ENCODE measurements at regions not wholly inside any gene's neighbourhood (a gene's known extent, or its start where the extent isn't known, plus 50 kb on each side); places are given as distances from the start of the nearest gene placed in this dataset.

- TF ChIP-seq KDM1A (IDR thresholded peaks at IDR 0.05; ENCODE audit: borderline replicate concordance, low read length) (no peak), EP300 (IDR thresholded peaks at IDR 0.05; ENCODE audit: borderline replicate concordance in 1 of 2, low read depth in 2 of 2, low read length in 2 of 2) (no peak), TAF7 (optimal IDR thresholded peaks at IDR 0.05; ENCODE audit: borderline replicate concordance, low read depth, low read length) (no peak), CHD1 (IDR thresholded peaks at IDR 0.05; ENCODE audit: low read depth, low read length) (no peak)
- TF ChIP-seq, protein P1, sequence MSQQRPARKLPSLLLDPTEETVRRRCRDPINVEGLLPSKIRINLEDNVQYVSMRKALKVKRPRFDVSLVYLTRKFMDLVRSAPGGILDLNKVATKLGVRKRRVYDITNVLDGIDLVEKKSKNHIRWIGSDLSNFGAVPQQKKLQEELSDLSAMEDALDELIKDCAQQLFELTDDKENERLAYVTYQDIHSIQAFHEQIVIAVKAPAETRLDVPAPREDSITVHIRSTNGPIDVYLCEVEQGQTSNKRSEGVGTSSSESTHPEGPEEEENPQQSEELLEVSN (IDR thresholded peaks at IDR 0.05) = no peak
- TF ChIP-seq, protein P2, sequence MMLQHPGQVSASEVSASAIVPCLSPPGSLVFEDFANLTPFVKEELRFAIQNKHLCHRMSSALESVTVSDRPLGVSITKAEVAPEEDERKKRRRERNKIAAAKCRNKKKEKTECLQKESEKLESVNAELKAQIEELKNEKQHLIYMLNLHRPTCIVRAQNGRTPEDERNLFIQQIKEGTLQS (IDR thresholded peaks at IDR 0.05; ENCODE audit: insufficient read depth, low read depth, low read length) = no peak
- Histone ChIP-seq H3K23me2 (ENCODE audit: low read depth, low read length) (no peaks in the 10 kb centered on the region), H2BK120ac (replicated peaks; ENCODE audit: low read depth, low read length) (no peak overlapping the region), H2BK20ac (ENCODE audit: low read length) (no peak overlapping the region), H2AK5ac (ENCODE audit: low read depth, low read length) (no peak overlapping the region), H3K18ac (ENCODE audit: extremely low read depth, low read length) (no peak overlapping the region), H3K4me2 (ENCODE audit: insufficient read depth in 1 of 2, low read depth in 2 of 2, low read length in 2 of 2) (no peak overlapping the region), H3K9me3 (ENCODE audit: insufficient read depth in 2 of 2, low read depth in 1 of 2, low read length in 1 of 2) (no peaks in the 10 kb centered on the region), H3K4ac (replicated peaks; ENCODE audit: insufficient read length, low read depth, low read length) (no peak overlapping the region), H3K14ac (ENCODE audit: insufficient read length) (no peak overlapping the region), H4K8ac (ENCODE audit: extremely low read depth, insufficient read depth, low read length) (no peak overlapping the region), H2BK5ac (ENCODE audit: low read depth, low read length) (no peak overlapping the region), H3K36me3 (ENCODE audit: control insufficient read depth in 2 of 4, insufficient read depth in 4 of 4, low read length in 3 of 4) (no peaks in the 10 kb centered on the region), H3K9ac (replicated peaks in 1 of 4; ENCODE audit: extremely low read depth in 1 of 4, low read depth in 3 of 4, low read length in 3 of 4) (no peak overlapping the region), H3K27ac (ENCODE audit: low read depth, low read length) (no peak overlapping the region), H3K4me3 (ENCODE audit: extremely low read depth in 1 of 4, insufficient read depth in 2 of 4, low read depth in 3 of 4, low read length in 4 of 4) (no peak overlapping the region), H3K4me1 (replicated peaks in 1 of 4; ENCODE audit: control insufficient read depth in 3 of 4, insufficient read depth in 4 of 4, low read length in 3 of 4) (no peaks in the 10 kb centered on the region; a peak in 2 of 7 replicates), H3K79me1 (ENCODE audit: low read depth, low read length) (no peaks in the 10 kb centered on the region), H3K56ac (replicated peaks; ENCODE audit: insufficient read length, low read depth, low read length) (no peak overlapping the region), H3K27me3 (replicated peaks in 1 of 4; ENCODE audit: control insufficient read depth in 3 of 4, extremely low read depth in 1 of 4, insufficient read depth in 3 of 4, low read length in 3 of 4) (no peaks in the 10 kb centered on the region; a peak in 1 of 7 replicates), H3K79me2 (ENCODE audit: control insufficient read depth in 1 of 2, insufficient read depth in 2 of 2, low read length in 2 of 2) (no peaks in the 10 kb centered on the region), H4K20me1 (replicated peaks in 1 of 2; ENCODE audit: control insufficient read depth in 1 of 2, insufficient read depth in 2 of 2, low read length in 2 of 2) (no peaks in the 10 kb centered on the region), H3K23ac (ENCODE audit: insufficient read length) (no peak overlapping the region), H4K5ac (ENCODE audit: insufficient read length, low read depth, low read length) (no peak overlapping the region), H2BK12ac (ENCODE audit: low read depth, low read length) (no peak overlapping the region), H4K91ac (replicated peaks; ENCODE audit: insufficient read length, low read length) (no peak overlapping the region), H2AFZ (ENCODE audit: low read length) (no peak overlapping the region), H2BK15ac (ENCODE audit: low read length) (no peak overlapping the region)
- no peak for DNase-seq (ENCODE audit: low read depth in 1 of 2, low spot score in 2 of 2)
- no peak for FAIRE-seq
- POLR2A ChIA-PET (ENCODE audit: partially characterized antibody) = no interaction called here
- WGBS, 2 experiments (ENCODE audit: extremely low coverage in 1 of 2, insufficient coverage in 1 of 2, insufficient read length in 1 of 2, insufficient replicate concordance in 2 of 2, low coverage in 1 of 2, low lambda C conversion rate in 2 of 2, missing lambda C conversion rate in 1 of 2) = 88% methylated on average over 5 of the region's 5 CpGs; no CpG with 5 or more reads in 1 of the 2 experiments
- CTCF ChIA-PET (ENCODE audit: partially characterized antibody) = no interaction called here
These were observed 189.6 kb downstream of the TXNL1 start for GRCh38 chr18:56448751-56449150.

Measured in H1 (cell line).